HepG2 (cell line): ENCODE measurements at regions not wholly inside any gene's neighbourhood (a gene's known extent, or its start where the extent isn't known, plus 50 kb on each side); places are given as distances from the start of the nearest gene placed in this dataset.

Experiments
- ATF7 ChIP-seq, 2 experiments: fragments of 450-650 bp in 1 of 2; sonication (generic) in 1 of 2; formaldehyde crosslinking in 1 of 2; IDR thresholded peaks; 2 replicates each; pipeline versions ENCODE4 v1.4.0 to v1.6.1; 2016 to 2020; ENCODE audit warnings: antibody characterized with exemption in 1 of 2, mild to moderate bottlenecking in 1 of 2, missing genetic modification reagents in 1 of 2
- ATM ChIP-seq: fragments of 450-650 bp; IDR thresholded peaks from 2 replicates; pipeline ENCODE4 v1.7.1; 2017; ENCODE audit warnings: mild to moderate bottlenecking, borderline replicate concordance
- HDAC6 ChIP-seq: fragments of 200-600 bp; sonication (generic); IDR thresholded peaks from 2 replicates; pipeline ENCODE4 v1.7.0; 2017; ENCODE audit warnings: mild to moderate bottlenecking, antibody characterized with exemption, low read length, low read depth
- KLF15 ChIP-seq: sonication (generic); formaldehyde crosslinking; IDR thresholded peaks from 2 replicates; pipeline ENCODE4 v1.8.1; 2023; ENCODE audit warnings: borderline replicate concordance, mild to moderate bottlenecking, inconsistent platforms, missing genetic modification reagents, mixed read lengths
- NCOA2 ChIP-seq: sonication (generic); formaldehyde crosslinking; IDR thresholded peaks from 2 replicates; pipeline ENCODE4 v1.8.0; 2022; ENCODE audit warnings: inconsistent platforms
- NFE2L1 ChIP-seq: sonication (generic); formaldehyde crosslinking; IDR thresholded peaks from 2 replicates; pipeline ENCODE4 v1.4.0; 2020; ENCODE audit warnings: missing genetic modification reagents, mild to moderate bottlenecking, borderline replicate concordance
- PRMT3 ChIP-seq: sonication (generic); formaldehyde crosslinking; IDR thresholded peaks from 2 replicates; pipeline ENCODE4 v1.8.1; 2022; ENCODE audit warnings: low read depth, mild to moderate bottlenecking, moderate library complexity, missing genetic modification reagents, borderline replicate concordance
- PTBP1 ChIP-seq: fragments of 200-400 bp; formaldehyde crosslinking; IDR thresholded peaks from 2 replicates; pipeline ENCODE4 v1.6.1; 2018; ENCODE audit warnings: low read length, low read depth; ENCODE audit not compliant: poor library complexity, severe bottlenecking
- RFX1 ChIP-seq: fragments of 450-650 bp; IDR thresholded peaks from 2 replicates; pipeline ENCODE4 v1.6.1; 2017
- SOX6 ChIP-seq, 2 experiments: fragments of 450-650 bp in 1 of 2; sonication (generic) in 1 of 2; formaldehyde crosslinking in 1 of 2; IDR thresholded peaks; 2 replicates each; pipeline versions ENCODE4 v1.4.0 to v1.6.1; 2017 to 2020; ENCODE audit warnings: antibody characterized with exemption in 1 of 2, mild to moderate bottlenecking in 1 of 2, missing genetic modification reagents in 1 of 2
- SRSF4 ChIP-seq: fragments of 200-400 bp; formaldehyde crosslinking; IDR thresholded peaks from one replicate; pipeline ENCODE4 v1.6.1; 2018; ENCODE audit warnings: mild to moderate bottlenecking, low read depth, low read length, moderate library complexity; ENCODE audit not compliant: poor library complexity, severe bottlenecking
- ZBTB21 ChIP-seq: sonication (generic); formaldehyde crosslinking; IDR thresholded peaks from 2 replicates; pipeline ENCODE4 v1.4.0; 2020; ENCODE audit warnings: missing genetic modification reagents
- ZNF138 ChIP-seq: sonication (generic); formaldehyde crosslinking; IDR thresholded peaks from 2 replicates; pipeline ENCODE4 v1.5.0; 2020; ENCODE audit warnings: mild to moderate bottlenecking, low read depth, missing genetic modification reagents
- ZNF3 ChIP-seq: IDR thresholded peaks from 2 replicates; pipeline ENCODE4 v1.7.0; 2017; ENCODE audit warnings: inconsistent platforms
- ZNF549 ChIP-seq: sonication (generic); formaldehyde crosslinking; IDR thresholded peaks from 2 replicates; pipeline ENCODE4 v1.5.0; 2020; ENCODE audit warnings: missing genetic modification reagents
- ZNF607 ChIP-seq: sonication (generic); formaldehyde crosslinking; IDR thresholded peaks from 2 replicates; pipeline ENCODE4 v1.5.1; 2020; ENCODE audit warnings: missing genetic modification reagents, mild to moderate bottlenecking, borderline replicate concordance
- ZNF670 ChIP-seq: sonication (generic); formaldehyde crosslinking; IDR thresholded peaks from 2 replicates; pipeline ENCODE4 v1.8.0; 2022; ENCODE audit warnings: mild to moderate bottlenecking, missing genetic modification reagents, borderline replicate concordance
- TF ChIP-seq, protein P1 (sequence below): sonication (generic); formaldehyde crosslinking; IDR thresholded peaks from 2 replicates; pipeline ENCODE4 v1.4.0; 2020; ENCODE audit warnings: missing genetic modification reagents
- TF ChIP-seq, protein P2 (sequence below), 2 experiments: sonication (generic) in 1 of 2; formaldehyde crosslinking in 1 of 2; IDR thresholded peaks; 2 replicates each; pipeline versions ENCODE4 v1.4.0 to v1.6.1; 2016 to 2020; ENCODE audit warnings: borderline replicate concordance in 1 of 2, low read depth in 1 of 2, mild to moderate bottlenecking in 1 of 2, missing genetic modification reagents in 1 of 2
- TF ChIP-seq, protein P3 (sequence below): sonication (generic); formaldehyde crosslinking; IDR thresholded peaks from 2 replicates; pipeline ENCODE4 v1.9.0; 2021; ENCODE audit warnings: missing genetic modification reagents, mild to moderate bottlenecking, borderline replicate concordance

DNA sequence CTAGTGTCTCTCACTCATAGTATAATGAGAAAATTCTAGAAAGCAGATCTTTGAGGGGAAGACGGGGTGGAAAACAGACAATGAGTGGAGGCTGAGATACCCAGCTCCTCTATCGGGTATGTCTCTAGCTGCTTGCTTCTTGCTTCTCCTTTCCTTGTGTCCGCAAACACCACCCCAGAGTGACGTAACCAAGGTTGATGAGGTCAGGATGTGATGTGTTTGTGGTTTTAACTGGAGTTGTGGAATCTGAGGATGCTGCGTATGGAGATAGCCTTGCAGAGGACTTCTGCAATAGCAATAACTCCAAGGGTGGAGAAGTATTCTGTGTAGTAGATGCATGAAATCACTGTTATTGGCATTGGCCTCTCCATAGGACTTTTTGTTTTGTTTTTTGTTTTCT lies 132.7 kb upstream of the IFNGR1 start (continued):
- TF ChIP-seq, protein P1, sequence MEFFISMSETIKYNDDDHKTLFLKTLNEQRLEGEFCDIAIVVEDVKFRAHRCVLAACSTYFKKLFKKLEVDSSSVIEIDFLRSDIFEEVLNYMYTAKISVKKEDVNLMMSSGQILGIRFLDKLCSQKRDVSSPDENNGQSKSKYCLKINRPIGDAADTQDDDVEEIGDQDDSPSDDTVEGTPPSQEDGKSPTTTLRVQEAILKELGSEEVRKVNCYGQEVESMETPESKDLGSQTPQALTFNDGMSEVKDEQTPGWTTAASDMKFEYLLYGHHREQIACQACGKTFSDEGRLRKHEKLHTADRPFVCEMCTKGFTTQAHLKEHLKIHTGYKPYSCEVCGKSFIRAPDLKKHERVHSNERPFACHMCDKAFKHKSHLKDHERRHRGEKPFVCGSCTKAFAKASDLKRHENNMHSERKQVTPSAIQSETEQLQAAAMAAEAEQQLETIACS: no peak
- TF ChIP-seq NCOA2 (CRISPR knock-in tag): peak; percentile 20; the same call in 1 of the 2 replicates
- TF ChIP-seq PTBP1: no peak
- peak; percentile 84; the same call in 1 of the 2 replicates for TF ChIP-seq ZNF670 (CRISPR knock-in tag)
- no peak for TF ChIP-seq HDAC6
- TF ChIP-seq, protein P2, sequence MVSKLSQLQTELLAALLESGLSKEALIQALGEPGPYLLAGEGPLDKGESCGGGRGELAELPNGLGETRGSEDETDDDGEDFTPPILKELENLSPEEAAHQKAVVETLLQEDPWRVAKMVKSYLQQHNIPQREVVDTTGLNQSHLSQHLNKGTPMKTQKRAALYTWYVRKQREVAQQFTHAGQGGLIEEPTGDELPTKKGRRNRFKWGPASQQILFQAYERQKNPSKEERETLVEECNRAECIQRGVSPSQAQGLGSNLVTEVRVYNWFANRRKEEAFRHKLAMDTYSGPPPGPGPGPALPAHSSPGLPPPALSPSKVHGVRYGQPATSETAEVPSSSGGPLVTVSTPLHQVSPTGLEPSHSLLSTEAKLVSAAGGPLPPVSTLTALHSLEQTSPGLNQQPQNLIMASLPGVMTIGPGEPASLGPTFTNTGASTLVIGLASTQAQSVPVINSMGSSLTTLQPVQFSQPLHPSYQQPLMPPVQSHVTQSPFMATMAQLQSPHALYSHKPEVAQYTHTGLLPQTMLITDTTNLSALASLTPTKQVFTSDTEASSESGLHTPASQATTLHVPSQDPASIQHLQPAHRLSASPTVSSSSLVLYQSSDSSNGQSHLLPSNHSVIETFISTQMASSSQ (IDR thresholded peaks at IDR 0.05; ENCODE audit: low read depth): no peak
- TF ChIP-seq, protein P2 (CRISPR knock-in tag; IDR thresholded peaks at IDR 0.05; ENCODE audit: borderline replicate concordance): peak; percentile 36; the same call in 1 of the 2 replicates
- no peak for TF ChIP-seq PRMT3
- TF ChIP-seq ZNF549 (CRISPR knock-in tag): no peak
- TF ChIP-seq NFE2L1 (CRISPR knock-in tag): no peak
- TF ChIP-seq RFX1: no peak
- TF ChIP-seq ATM: no peak
- TF ChIP-seq ZNF138: no peak
- no peak for TF ChIP-seq SRSF4
- TF ChIP-seq SOX6 (IDR thresholded peaks at IDR 0.05): no peak
- 0 out of 2 replicates have a peak, but pooled peaks have one; percentile 36 for TF ChIP-seq SOX6 (CRISPR knock-in tag; IDR thresholded peaks at IDR 0.05)
- TF ChIP-seq ATF7 (IDR thresholded peaks at IDR 0.05): peak; percentile 60
- TF ChIP-seq ATF7 (CRISPR knock-in tag; IDR thresholded peaks at IDR 0.05): peak; percentile 59; the same call in 1 of the 2 replicates
- no peak for TF ChIP-seq KLF15
- TF ChIP-seq, protein P3, sequence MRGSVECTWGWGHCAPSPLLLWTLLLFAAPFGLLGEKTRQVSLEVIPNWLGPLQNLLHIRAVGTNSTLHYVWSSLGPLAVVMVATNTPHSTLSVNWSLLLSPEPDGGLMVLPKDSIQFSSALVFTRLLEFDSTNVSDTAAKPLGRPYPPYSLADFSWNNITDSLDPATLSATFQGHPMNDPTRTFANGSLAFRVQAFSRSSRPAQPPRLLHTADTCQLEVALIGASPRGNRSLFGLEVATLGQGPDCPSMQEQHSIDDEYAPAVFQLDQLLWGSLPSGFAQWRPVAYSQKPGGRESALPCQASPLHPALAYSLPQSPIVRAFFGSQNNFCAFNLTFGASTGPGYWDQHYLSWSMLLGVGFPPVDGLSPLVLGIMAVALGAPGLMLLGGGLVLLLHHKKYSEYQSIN (CRISPR knock-in tag): no peak
- no peak for TF ChIP-seq ZNF607
- peak; percentile 77 for TF ChIP-seq ZBTB21 (CRISPR knock-in tag)
- no peak for TF ChIP-seq ZNF3 (CRISPR knock-in tag)
